ENCODE measurements at regions not wholly inside any gene's neighbourhood (a gene's known extent, or its start where the extent isn't known, plus 50 kb on each side); places are given as distances from the start of the nearest gene placed in this dataset.
"Not testable (repeated sequence)": the region's sequence is repeated elsewhere in the genome, so short reads cannot be mapped to it uniquely, and the experiment has no call there.

DNA sequence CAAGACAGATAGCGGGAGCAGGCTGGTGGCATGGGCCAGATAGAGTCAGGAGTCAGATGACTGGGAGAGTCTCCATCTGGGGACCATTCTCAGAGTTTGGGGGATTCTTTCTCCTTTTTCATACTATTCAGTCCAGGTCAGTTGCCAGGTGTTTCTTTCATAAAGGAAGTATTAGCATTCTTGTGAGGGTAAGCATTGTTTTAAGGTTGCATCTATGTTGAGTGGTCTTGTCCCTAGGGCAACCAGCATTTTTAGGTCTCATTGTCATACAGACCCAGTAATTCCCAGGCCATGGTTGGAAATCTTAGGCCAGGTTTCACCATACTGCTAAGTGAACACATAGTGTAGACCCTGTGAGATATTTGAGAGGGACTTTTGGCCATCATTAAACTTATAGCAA lies 122.3 kb upstream of the POC5 start:
- DNase-seq = no peak

DNA sequence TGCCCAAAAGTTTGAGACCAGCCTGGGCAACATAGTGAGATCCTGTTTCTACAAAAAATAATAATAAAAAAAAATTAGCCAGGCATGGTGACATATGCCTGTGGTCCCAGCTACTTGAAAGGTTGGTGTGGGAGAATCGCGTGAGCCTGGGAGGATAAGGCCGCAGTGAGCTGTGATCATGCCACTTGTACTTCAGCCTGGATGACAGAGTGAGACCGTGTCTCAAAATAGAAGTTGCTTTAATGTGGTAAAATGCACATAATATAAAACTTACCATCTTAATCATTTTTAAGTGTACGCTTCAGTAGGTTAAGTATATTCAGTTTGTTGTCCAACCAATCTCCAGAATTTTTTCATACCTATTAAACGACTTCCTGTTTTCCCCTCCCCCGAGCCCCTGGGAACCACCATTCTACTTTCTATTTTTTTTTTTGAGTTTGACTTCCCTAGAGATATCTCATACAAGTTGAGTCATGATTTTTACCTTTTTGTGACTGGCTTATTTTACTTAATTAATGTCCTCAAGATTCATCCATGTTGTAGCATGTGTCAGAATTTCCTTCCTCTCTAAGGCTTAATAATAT lies 120.1 kb upstream of the POC5 start:
- DNase-seq = no peak

DNA sequence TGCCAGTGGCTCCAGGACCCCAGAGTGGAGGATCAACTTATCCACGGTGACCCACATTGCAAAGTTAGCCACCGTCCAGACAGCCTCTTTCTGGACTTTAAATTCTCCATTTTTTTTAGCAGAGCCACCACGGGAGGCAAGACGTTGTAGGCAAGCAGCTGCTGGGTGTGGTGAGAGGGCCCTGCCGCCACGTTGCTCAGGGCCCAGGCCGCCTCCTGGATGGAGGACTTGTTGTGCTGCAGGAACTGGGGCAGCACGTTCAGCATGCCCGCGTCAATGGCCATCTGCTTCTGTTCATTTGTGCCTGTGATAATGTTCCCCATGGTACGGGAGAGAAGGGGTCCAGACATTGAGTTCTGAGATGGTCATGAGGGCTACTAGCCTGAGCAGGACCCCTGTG lies 114.3 kb upstream of the POC5 start:
- no peak for DNase-seq

DNA sequence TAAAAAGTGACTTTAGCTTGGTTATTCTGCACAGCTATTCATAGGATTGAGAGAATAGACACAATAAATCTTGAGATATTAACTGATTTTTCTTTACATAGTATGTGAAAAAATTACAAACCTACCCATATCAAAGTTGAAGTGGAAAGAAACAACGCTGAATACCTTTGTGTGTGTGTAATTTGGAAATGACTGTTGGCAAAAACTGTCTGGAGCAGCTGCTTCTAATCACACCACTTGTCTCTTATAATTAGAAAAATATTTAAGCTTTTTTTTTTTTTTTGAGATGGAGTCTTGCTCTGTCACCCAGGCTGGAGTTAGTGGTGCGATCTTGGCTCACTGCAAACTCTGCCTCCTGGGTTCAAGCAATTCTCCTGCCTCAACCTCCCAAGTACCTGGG lies 110.8 kb upstream of the POC5 start:
- DNase-seq = no peak

DNA sequence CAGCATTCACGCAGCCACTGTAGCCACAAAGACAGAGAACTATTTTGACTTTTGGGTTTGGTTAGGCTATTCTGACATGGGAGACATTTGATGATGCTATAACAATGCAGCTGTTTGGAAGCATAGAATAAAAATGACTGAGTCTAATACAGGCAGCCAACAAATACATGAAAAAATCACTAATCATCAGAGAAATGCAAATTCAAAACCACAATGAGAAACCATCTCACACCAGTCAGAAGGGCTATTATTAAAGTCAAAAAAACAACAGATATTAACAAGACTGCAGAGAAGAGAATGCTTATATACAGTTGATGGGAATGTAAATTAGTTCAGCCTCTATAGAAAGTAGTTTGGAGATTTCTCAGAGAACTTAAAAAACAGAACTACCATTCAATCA lies 107.1 kb upstream of the POC5 start:
- DNase-seq = no peak

DNA sequence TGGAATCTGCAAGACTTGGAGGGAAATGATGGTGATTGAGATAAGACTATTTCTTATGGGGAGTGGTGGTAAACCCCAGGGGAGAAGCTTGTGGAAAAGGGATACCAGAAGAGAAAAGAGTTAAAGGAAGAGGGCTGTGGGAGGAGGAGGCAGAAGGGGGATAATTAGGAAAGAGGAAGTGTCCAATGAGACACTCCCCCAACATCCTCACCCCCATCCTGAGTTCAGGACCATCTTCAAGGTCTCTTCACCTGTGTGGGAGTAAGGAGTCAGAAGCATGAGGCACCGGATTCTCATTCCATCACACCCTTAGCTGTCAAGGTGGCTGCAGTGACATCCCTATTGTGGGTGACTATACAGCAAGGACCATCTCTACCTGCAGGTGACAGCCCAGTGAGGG lies 106.6 kb upstream of the POC5 start:
- no peak for DNase-seq

DNA sequence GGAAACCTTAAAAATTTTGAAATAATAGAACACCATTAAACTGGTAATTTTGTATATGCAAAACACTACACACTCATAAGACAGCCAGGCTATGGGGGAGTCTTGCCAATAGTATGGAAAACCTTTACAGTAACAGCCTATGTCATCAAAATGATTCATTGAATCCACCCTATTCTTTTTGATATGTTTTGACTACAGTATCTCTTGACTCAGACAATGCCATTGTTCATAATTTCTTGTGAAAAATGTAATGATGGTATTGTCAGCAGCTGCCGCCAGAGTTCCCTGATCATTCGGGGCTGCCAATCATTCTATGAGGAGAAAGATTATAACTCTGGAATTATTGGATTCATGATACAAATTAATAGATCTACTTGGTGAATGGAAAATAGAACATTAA lies 101.4 kb upstream of the POC5 start:
- DNase-seq = no peak

DNA sequence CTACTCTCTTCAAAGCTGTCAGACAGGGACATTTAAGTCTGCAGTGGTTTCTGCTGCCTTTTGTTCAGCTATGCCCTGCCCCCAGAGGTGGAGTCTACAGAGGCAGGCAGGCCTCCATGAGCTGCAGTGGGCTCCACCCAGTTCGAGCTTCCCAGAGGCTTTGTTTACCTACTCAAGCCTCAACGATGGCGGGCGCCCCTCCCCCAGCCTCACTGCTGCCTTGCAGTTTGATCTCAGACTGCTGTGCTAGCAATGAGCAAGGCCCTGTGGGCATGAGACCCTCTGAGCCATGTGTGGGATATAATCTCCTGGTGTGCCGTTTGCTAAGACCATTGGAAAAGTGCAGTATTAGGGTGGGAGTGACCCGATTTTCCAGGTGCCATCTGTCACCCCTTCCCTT lies 82.5 kb upstream of the POC5 start:
- not testable (repeated sequence) for DNase-seq

DNA sequence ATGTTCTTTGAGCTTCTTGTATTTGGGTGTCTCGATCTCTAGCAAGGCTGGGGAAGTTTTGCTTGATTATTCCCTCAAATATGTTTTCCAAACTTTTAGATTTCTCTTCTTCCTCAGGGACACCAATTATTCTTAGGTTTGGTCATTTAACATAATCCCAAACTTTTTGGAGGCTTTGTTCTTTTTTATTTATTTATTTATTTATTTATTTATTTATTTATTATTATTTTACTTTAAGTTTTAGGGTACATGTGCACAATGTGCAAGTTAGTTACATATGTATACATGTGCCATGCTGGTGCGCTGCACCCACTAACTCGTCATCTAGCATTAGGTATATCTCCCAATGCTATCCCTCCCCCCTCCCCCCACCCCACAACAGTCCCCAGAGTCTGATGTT lies 52.1 kb upstream of the POC5 start:
- DNase-seq = not testable (repeated sequence)

All from SW 1271 (cell line).